ENCODE measurements at regions not wholly inside any gene's neighbourhood (a gene's known extent, or its start where the extent isn't known, plus 50 kb on each side); places are given as distances from the start of the nearest gene placed in this dataset.

GRCh38 chr7:155208681-155209477 is 88.8 kb upstream of the INSIG1 start:
- TF ChIP-seq CTCF (IDR thresholded peaks at IDR 0.05) (no peak), POLR2A (IDR thresholded peaks at IDR 0.05) (no peak)

Data from esophagus squamous epithelium (tissue), 4 donors.